Keratinocyte (primary cell): ENCODE measurements at regions not wholly inside any gene's neighbourhood (a gene's known extent, or its start where the extent isn't known, plus 50 kb on each side); places are given as distances from the start of the nearest gene placed in this dataset.

Source experiments
- DNase-seq: peaks from one replicate; pipeline ENCODE4 v3.0.0-alpha.2; 2011; ENCODE audit warnings: low read depth, missing footprints, low spot score
- FAIRE-seq: peaks from 2 replicates; lab custom pipeline; 2011; peaks lifted over from hg19 to GRCh38; lab: Jason Lieb, UNC
- H2AFZ ChIP-seq: 2 replicates; pipeline ENCODE4 v1.6.0; 2012; ENCODE audit warnings: low read length, control low read depth, inconsistent platforms; ENCODE audit not compliant: control insufficient read depth
- H3K27ac ChIP-seq: 2 replicates; pipeline ENCODE4 v1.5.1; 2011; ENCODE audit warnings: low read length; ENCODE audit not compliant: control insufficient read depth, insufficient read depth
- H3K27me3 ChIP-seq: 3 replicates; pipeline ENCODE4 v1.6.0; 2011; ENCODE audit warnings: low read length; ENCODE audit not compliant: control insufficient read depth, insufficient read depth; ENCODE audit errors: extremely low read depth
- H3K36me3 ChIP-seq, 2 experiments: 2 replicates in 1 of 2; 3 replicates in 1 of 2; pipeline ENCODE4 v1.5.1; 2011; ENCODE audit warnings: low read length in 2 of 2, mild to moderate bottlenecking in 1 of 2; ENCODE audit not compliant: control insufficient read depth in 2 of 2, insufficient read depth in 2 of 2; ENCODE audit errors: extremely low read depth in 1 of 2
- H3K4me1 ChIP-seq: 3 replicates; pipeline ENCODE4 v1.5.1; 2011; ENCODE audit warnings: low read length; ENCODE audit not compliant: control insufficient read depth, insufficient read depth; ENCODE audit errors: extremely low read depth
- H3K4me2 ChIP-seq: 3 replicates; pipeline ENCODE4 v1.6.0; 2011; ENCODE audit warnings: low read depth, low read length; ENCODE audit not compliant: control insufficient read depth, insufficient read depth; ENCODE audit errors: extremely low read depth
- H3K4me3 ChIP-seq, 3 experiments: fragments of 200-600 bp in 1 of 3; sonication (generic) in 1 of 3; 2 replicates in 2 of 3; 3 replicates in 1 of 3; pipeline ENCODE4 v1.5.1; 2011 to 2016; ENCODE audit warnings: low read length in 3 of 3, mild to moderate bottlenecking in 3 of 3, control low read depth in 2 of 3, inconsistent platforms in 1 of 3, low read depth in 1 of 3, mixed read lengths in 1 of 3, mixed run types in 1 of 3, moderate library complexity in 1 of 3; ENCODE audit not compliant: control insufficient read depth in 2 of 3, insufficient read depth in 2 of 3; ENCODE audit errors: extremely low read depth in 1 of 3
- H3K79me2 ChIP-seq: 2 replicates; pipeline ENCODE4 v1.6.0; 2012; ENCODE audit warnings: low read length; ENCODE audit not compliant: control insufficient read depth, insufficient read depth
- H3K9ac ChIP-seq: 3 replicates; pipeline ENCODE4 v1.6.0; 2011; ENCODE audit warnings: low read length; ENCODE audit not compliant: control insufficient read depth, insufficient read depth; ENCODE audit errors: extremely low read depth
- H3K9me1 ChIP-seq: 3 replicates; pipeline ENCODE4 v1.6.0; 2011; ENCODE audit warnings: low read length; ENCODE audit not compliant: control insufficient read depth, insufficient read depth; ENCODE audit errors: extremely low read depth
- H3K9me3 ChIP-seq: 2 replicates; pipeline ENCODE4 v1.5.1; 2012; ENCODE audit warnings: low read depth, low read length; ENCODE audit not compliant: control insufficient read depth
- H4K20me1 ChIP-seq: 3 replicates; pipeline ENCODE4 v1.6.0; 2011; ENCODE audit warnings: low read length; ENCODE audit not compliant: control insufficient read depth, insufficient read depth; ENCODE audit errors: extremely low read depth
- CTCF ChIP-seq, 3 experiments: IDR thresholded peaks in 1 of 3; conservative IDR thresholded peaks in 1 of 3; optimal IDR thresholded peaks in 1 of 3; 2 replicates in 2 of 3; 3 replicates in 1 of 3; pipeline versions ENCODE3 to v1.5.1; 2011; ENCODE audit warnings: low read length in 3 of 3, mild to moderate bottlenecking in 3 of 3, moderate library complexity in 2 of 3, control low read depth in 1 of 3, inconsistent platforms in 1 of 3; ENCODE audit not compliant: insufficient read depth in 2 of 3; ENCODE audit errors: extremely low read depth in 1 of 3
- EZH2 ChIP-seq: IDR thresholded peaks from one replicate; pipeline ENCODE4 v1.6.1; 2012; ENCODE audit warnings: inconsistent platforms, mild to moderate bottlenecking, low read length, moderate library complexity
- dilution Hi-C: fragments of 300-500 bp; cut with MboI; formaldehyde crosslinking; loops from one replicate; pipeline ENCODE4 v1.7.0; 2020; ENCODE audit warnings: low sequenced_read_pairs; ENCODE audit not compliant: extremely low pct_ligation_motif_present

- dilution Hi-C loops = no loop called here
- no peak overlapping the region for H3K4me3 ChIP-seq
- TF ChIP-seq CTCF (optimal IDR thresholded peaks at IDR 0.05 in 1 of 3, IDR thresholded peaks at IDR 0.05 in 1 of 3, conservative IDR thresholded peaks at IDR 0.05 in 1 of 3; ENCODE audit: extremely low read depth in 1 of 3, insufficient read depth in 2 of 3, low read length in 3 of 3) (no peak), EZH2 (no peak)
- peaks cover 6% of the 10 kb centered on the region for H3K9me3 ChIP-seq
- DNase-seq (no peak), FAIRE-seq (no peak)
- no peaks in the 10 kb centered on the region for H4K20me1 ChIP-seq
- H3K36me3 ChIP-seq = no peaks in the 10 kb centered on the region
- H2AFZ ChIP-seq = no peak overlapping the region
- no peaks in the 10 kb centered on the region for H3K4me1 ChIP-seq
- no peaks in the 10 kb centered on the region for H3K27me3 ChIP-seq
- H3K27ac ChIP-seq = no peak overlapping the region
- H3K9ac ChIP-seq = no peak overlapping the region
- H3K4me2 ChIP-seq = no peak overlapping the region
- no peaks in the 10 kb centered on the region for H3K79me2 ChIP-seq
- H3K9me1 ChIP-seq = no peaks in the 10 kb centered on the region
Measured at GRCh38 chr1:61566177-61566576, 158.8 kb downstream of the TM2D1 start.

- Histone ChIP-seq H4K20me1 (no peaks in the 10 kb centered on the region), H3K79me2 (no peaks in the 10 kb centered on the region), H3K4me2 (no peak overlapping the region), H3K36me3 (no peaks in the 10 kb centered on the region), H3K4me3 (no peak overlapping the region), H3K9ac (no peak overlapping the region), H3K4me1 (no peaks in the 10 kb centered on the region), H3K27ac (no peak overlapping the region), H2AFZ (no peak overlapping the region), H3K9me1 (no peaks in the 10 kb centered on the region), H3K27me3 (no peaks in the 10 kb centered on the region), H3K9me3 (peaks cover 6% of the 10 kb centered on the region)
- DNase-seq (no peak), FAIRE-seq (no peak)
- dilution Hi-C loops = no loop called here
- TF ChIP-seq CTCF (optimal IDR thresholded peaks at IDR 0.05 in 1 of 3, IDR thresholded peaks at IDR 0.05 in 1 of 3, conservative IDR thresholded peaks at IDR 0.05 in 1 of 3; ENCODE audit: extremely low read depth in 1 of 3, insufficient read depth in 2 of 3, low read length in 3 of 3) (no peak), EZH2 (no peak)
Measured at GRCh38 chr1:61563611-61564010, 161.3 kb downstream of the TM2D1 start.
